ENCODE measurements at regions not wholly inside any gene's neighbourhood (a gene's known extent, or its start where the extent isn't known, plus 50 kb on each side); places are given as distances from the start of the nearest gene placed in this dataset.

DNA sequence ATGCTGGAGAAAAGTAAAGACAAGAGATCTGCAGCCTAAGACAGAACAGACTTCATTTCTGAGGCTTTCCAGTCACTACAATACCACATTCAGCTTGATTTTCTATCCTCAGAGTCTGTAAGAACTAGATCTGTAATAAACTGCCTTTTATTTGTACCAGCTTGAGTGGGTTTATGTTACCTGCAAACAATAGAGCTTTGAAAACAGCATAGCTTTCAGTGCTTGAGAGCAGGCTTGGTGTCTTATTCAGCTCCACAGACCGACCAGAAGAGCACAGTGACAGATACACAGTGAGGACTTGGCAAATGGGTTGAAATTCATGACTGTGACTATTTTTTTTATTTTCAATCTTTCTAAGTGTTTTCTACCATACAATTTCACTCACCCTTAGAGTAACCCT lies 207.8 kb upstream of the OTX2 start:
- ATAC-seq (ENCODE audit: insufficient read depth, low read depth) (no peak), DNase-seq (no peak)
- Histone ChIP-seq H3K4me2 (ENCODE audit: insufficient read depth, low read length) (no peak overlapping the region), H2AFZ (ENCODE audit: low read depth, low read length) (no peak overlapping the region), H4K20me1 (ENCODE audit: insufficient read depth, low read length) (no peaks in the 10 kb centered on the region), H3K9ac (ENCODE audit: low read depth, low read length) (no peak overlapping the region), H3K27me3 (ENCODE audit: insufficient read depth, low read length, poor library complexity) (no peaks in the 10 kb centered on the region), H3K4me3 (ENCODE audit: low read depth in 1 of 2, low read length in 2 of 2) (no peak overlapping the region), H3K27ac (ENCODE audit: low read length) (no peak overlapping the region), H3K4me1 (ENCODE audit: insufficient read depth, low read length) (no peaks in the 10 kb centered on the region), H3K79me2 (ENCODE audit: insufficient read depth, low read length) (no peaks in the 10 kb centered on the region), H3K36me3 (ENCODE audit: insufficient read depth, low read length) (no peaks in the 10 kb centered on the region), H3K9me3 (ENCODE audit: insufficient read depth, low read length, severe bottlenecking) (no peaks in the 10 kb centered on the region)
- no peak for TF ChIP-seq EZH2 (IDR thresholded peaks at IDR 0.05; ENCODE audit: borderline replicate concordance, low read depth, low read length, severe bottlenecking)
- TF ChIP-seq, protein P1, sequence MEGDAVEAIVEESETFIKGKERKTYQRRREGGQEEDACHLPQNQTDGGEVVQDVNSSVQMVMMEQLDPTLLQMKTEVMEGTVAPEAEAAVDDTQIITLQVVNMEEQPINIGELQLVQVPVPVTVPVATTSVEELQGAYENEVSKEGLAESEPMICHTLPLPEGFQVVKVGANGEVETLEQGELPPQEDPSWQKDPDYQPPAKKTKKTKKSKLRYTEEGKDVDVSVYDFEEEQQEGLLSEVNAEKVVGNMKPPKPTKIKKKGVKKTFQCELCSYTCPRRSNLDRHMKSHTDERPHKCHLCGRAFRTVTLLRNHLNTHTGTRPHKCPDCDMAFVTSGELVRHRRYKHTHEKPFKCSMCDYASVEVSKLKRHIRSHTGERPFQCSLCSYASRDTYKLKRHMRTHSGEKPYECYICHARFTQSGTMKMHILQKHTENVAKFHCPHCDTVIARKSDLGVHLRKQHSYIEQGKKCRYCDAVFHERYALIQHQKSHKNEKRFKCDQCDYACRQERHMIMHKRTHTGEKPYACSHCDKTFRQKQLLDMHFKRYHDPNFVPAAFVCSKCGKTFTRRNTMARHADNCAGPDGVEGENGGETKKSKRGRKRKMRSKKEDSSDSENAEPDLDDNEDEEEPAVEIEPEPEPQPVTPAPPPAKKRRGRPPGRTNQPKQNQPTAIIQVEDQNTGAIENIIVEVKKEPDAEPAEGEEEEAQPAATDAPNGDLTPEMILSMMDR (IDR thresholded peaks at IDR 0.05; ENCODE audit: borderline replicate concordance, extremely low read depth, low read length, poor library complexity, severe bottlenecking): no peak

DNA sequence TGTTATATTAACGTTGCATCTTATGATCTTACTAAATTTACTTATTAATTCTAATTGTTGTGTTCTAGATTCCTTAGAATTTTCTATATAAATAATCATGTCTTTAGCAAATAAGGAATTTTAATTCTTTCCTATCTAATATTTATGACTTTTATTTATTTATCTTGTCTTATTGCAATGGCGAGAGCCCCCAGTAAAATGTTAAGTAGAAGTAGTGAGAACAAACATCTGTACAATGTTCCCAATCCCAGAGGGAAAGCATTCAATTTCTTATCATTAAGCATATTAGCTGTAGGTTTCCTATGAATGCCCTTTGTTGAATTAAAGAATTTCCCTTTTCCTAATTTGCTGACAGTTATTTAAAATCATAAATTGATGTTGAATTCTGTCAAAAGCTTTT lies 203.7 kb upstream of the OTX2 start:
- Histone ChIP-seq H3K4me3 (ENCODE audit: low read depth in 1 of 2, low read length in 2 of 2) (no peak overlapping the region), H3K9ac (ENCODE audit: low read depth, low read length) (no peak overlapping the region), H2AFZ (ENCODE audit: low read depth, low read length) (no peak overlapping the region), H3K27ac (ENCODE audit: low read length) (no peak overlapping the region), H3K4me1 (ENCODE audit: insufficient read depth, low read length) (no peaks in the 10 kb centered on the region), H3K4me2 (ENCODE audit: insufficient read depth, low read length) (no peak overlapping the region), H4K20me1 (ENCODE audit: insufficient read depth, low read length) (no peaks in the 10 kb centered on the region), H3K36me3 (ENCODE audit: insufficient read depth, low read length) (no peaks in the 10 kb centered on the region), H3K9me3 (ENCODE audit: insufficient read depth, low read length, severe bottlenecking) (no peaks in the 10 kb centered on the region), H3K27me3 (ENCODE audit: insufficient read depth, low read length, poor library complexity) (peaks cover 3% of the 10 kb centered on the region), H3K79me2 (ENCODE audit: insufficient read depth, low read length) (no peaks in the 10 kb centered on the region)
- DNase-seq (no peak), ATAC-seq (ENCODE audit: insufficient read depth, low read depth) (no peak)
- TF ChIP-seq EZH2 (IDR thresholded peaks at IDR 0.05; ENCODE audit: borderline replicate concordance, low read depth, low read length, severe bottlenecking): no peak
- TF ChIP-seq, protein P1 (IDR thresholded peaks at IDR 0.05; ENCODE audit: borderline replicate concordance, extremely low read depth, low read length, poor library complexity, severe bottlenecking): no peak

DNA sequence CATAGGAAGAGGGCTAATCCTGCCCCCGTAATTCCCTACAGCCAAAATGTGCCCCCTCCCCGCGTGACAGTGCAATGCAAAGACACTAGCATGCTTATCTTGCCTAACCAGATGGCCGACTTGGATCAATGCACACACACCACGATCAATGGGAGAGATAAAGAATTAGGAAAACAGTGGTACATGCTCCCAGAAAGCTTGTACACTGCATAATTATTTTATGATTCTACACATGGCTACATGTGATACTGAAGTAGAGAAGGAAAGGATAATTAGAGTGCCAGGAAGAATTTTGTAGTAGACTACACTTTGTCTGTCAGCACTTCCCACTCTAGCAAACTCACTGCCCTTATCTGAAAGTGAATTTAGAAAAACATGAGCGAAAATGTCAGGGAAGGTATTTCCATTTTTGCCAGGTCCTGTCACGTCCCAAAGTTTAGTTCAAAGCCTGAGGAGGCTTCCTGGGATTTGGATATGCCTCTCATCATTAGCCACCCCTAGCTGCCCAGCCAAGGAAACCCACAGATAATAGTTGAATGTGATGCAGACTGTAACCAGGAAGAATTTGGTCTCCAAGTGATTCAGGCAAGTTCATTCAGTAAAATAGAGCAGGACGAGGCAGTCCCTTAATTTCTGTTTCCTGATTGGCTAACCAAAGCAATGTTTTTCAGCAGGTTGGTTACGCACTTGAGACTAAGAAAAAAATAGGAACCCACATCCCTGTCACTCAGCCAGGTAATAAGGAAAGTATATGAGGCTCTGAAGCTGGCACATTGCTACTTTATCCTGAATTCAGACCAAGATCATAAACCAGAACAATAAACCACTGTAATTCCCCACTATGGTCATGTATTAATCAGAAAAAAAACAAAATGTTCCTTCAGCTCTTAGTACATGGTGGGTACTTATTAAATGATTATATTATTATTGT lies 199.6 kb upstream of the OTX2 start:
- Histone ChIP-seq H3K4me3 (ENCODE audit: low read depth in 1 of 2, low read length in 2 of 2) (no peak overlapping the region), H3K27ac (ENCODE audit: low read length) (no peak overlapping the region), H3K9me3 (ENCODE audit: insufficient read depth, low read length, severe bottlenecking) (no peaks in the 10 kb centered on the region), H3K4me2 (ENCODE audit: insufficient read depth, low read length) (no peak overlapping the region), H4K20me1 (ENCODE audit: insufficient read depth, low read length) (no peaks in the 10 kb centered on the region), H3K36me3 (ENCODE audit: insufficient read depth, low read length) (no peaks in the 10 kb centered on the region), H3K79me2 (ENCODE audit: insufficient read depth, low read length) (no peaks in the 10 kb centered on the region), H3K4me1 (ENCODE audit: insufficient read depth, low read length) (no peaks in the 10 kb centered on the region), H3K9ac (ENCODE audit: low read depth, low read length) (no peak overlapping the region), H3K27me3 (ENCODE audit: insufficient read depth, low read length, poor library complexity) (peaks cover 13% of the 10 kb centered on the region), H2AFZ (ENCODE audit: low read depth, low read length) (no peak overlapping the region)
- TF ChIP-seq EZH2 (IDR thresholded peaks at IDR 0.05; ENCODE audit: borderline replicate concordance, low read depth, low read length, severe bottlenecking): no peak
- TF ChIP-seq, protein P1 (IDR thresholded peaks at IDR 0.05; ENCODE audit: borderline replicate concordance, extremely low read depth, low read length, poor library complexity, severe bottlenecking): no peak
- DNase-seq (no peak), ATAC-seq (ENCODE audit: insufficient read depth, low read depth) (no peak)

All from DND-41 (cell line).